Liver (tissue), 8 donors: ENCODE measurements at regions not wholly inside any gene's neighbourhood (a gene's known extent, or its start where the extent isn't known, plus 50 kb on each side); places are given as distances from the start of the nearest gene placed in this dataset.

Source experiments
- DNase-seq: peaks from one replicate; pipeline ENCODE4 v3.0.0-alpha.2; 2017; ENCODE audit warnings: low spot score
- H3K27ac ChIP-seq, 2 donors: one replicate each; pipeline ENCODE4 v1.7.0; 2013; ENCODE audit warnings: inconsistent platforms in 2 of 2, low read length in 2 of 2, control low read depth in 1 of 2, low read depth in 1 of 2, mild to moderate bottlenecking in 1 of 2
- H3K27me3 ChIP-seq, 4 donors: one replicate each; pipeline versions ENCODE4 v1.6.1 to v1.7.0; 2013; ENCODE audit warnings: low read length in 3 of 4, inconsistent platforms in 1 of 4, mild to moderate bottlenecking in 1 of 4, moderate library complexity in 1 of 4; ENCODE audit not compliant: control insufficient read depth in 4 of 4, insufficient read depth in 4 of 4
- H3K36me3 ChIP-seq, 4 donors: one replicate each; pipeline versions ENCODE4 v1.6.1 to v1.7.0; 2013; ENCODE audit warnings: low read length in 3 of 4, mild to moderate bottlenecking in 3 of 4, low read depth in 1 of 4, moderate library complexity in 1 of 4; ENCODE audit not compliant: control insufficient read depth in 4 of 4, insufficient read depth in 3 of 4
- H3K4me1 ChIP-seq, 4 donors: one replicate each; pipeline versions ENCODE4 v1.6.1 to v1.7.0; 2013; ENCODE audit warnings: low read length in 3 of 4, mild to moderate bottlenecking in 3 of 4, moderate library complexity in 1 of 4; ENCODE audit not compliant: control insufficient read depth in 4 of 4, insufficient read depth in 4 of 4
- H3K4me3 ChIP-seq, 3 donors: one replicate each; pipeline versions ENCODE4 v1.6.1 to v1.7.0; 2013; ENCODE audit warnings: low read length in 3 of 3, control low read depth in 1 of 3, low read depth in 1 of 3, mild to moderate bottlenecking in 1 of 3
- H3K9ac ChIP-seq, 2 donors: one replicate each; pipeline ENCODE4 v1.7.0; 2013; ENCODE audit warnings: low read length in 2 of 2, mild to moderate bottlenecking in 2 of 2, moderate library complexity in 2 of 2, control low read depth in 1 of 2, low read depth in 1 of 2
- H3K9me3 ChIP-seq, 4 donors: one replicate each; pipeline versions ENCODE4 v1.6.1 to v1.7.0; 2013; ENCODE audit warnings: low read length in 3 of 4; ENCODE audit not compliant: control insufficient read depth in 4 of 4
- EGR1 ChIP-seq, 2 donors: IDR thresholded peaks; 2 replicates each; pipeline ENCODE4 v1.6.1; 2016 to 2018; ENCODE audit warnings: antibody characterized with exemption in 2 of 2, low read depth in 2 of 2
- FOXA1 ChIP-seq: IDR thresholded peaks from 2 replicates; pipeline ENCODE4 v1.6.1; 2016; ENCODE audit warnings: antibody characterized with exemption
- FOXA2 ChIP-seq: IDR thresholded peaks from 2 replicates; pipeline ENCODE4 v1.6.1; 2016; ENCODE audit warnings: antibody characterized with exemption
- GABPA ChIP-seq, 2 donors: IDR thresholded peaks in 1 of 2; conservative IDR thresholded peaks in 1 of 2; 2 replicates each; pipeline ENCODE4 v1.6.1; 2016; ENCODE audit warnings: antibody characterized with exemption in 2 of 2, mild to moderate bottlenecking in 1 of 2, moderate library complexity in 1 of 2
- HNF4G ChIP-seq: IDR thresholded peaks from 2 replicates; pipeline ENCODE4 v1.6.1; 2016; ENCODE audit warnings: antibody characterized with exemption
- JUND ChIP-seq, 2 donors: IDR thresholded peaks; 2 replicates each; pipeline ENCODE4 v1.6.1; 2016; ENCODE audit warnings: antibody characterized with exemption in 2 of 2
- MAX ChIP-seq: IDR thresholded peaks from 2 replicates; pipeline ENCODE4 v1.6.1; 2016; ENCODE audit warnings: antibody characterized with exemption
- NR2F2 ChIP-seq: IDR thresholded peaks from 2 replicates; pipeline ENCODE4 v1.6.1; 2016; ENCODE audit warnings: antibody characterized with exemption
- RAD21 ChIP-seq, 2 donors: IDR thresholded peaks; 2 replicates each; pipeline ENCODE4 v1.6.1; 2016; ENCODE audit warnings: antibody characterized with exemption in 2 of 2, mild to moderate bottlenecking in 2 of 2
- REST ChIP-seq: IDR thresholded peaks from 2 replicates; pipeline ENCODE4 v1.6.1; 2016; ENCODE audit warnings: antibody characterized with exemption, mild to moderate bottlenecking
- SP1 ChIP-seq: IDR thresholded peaks from 2 replicates; pipeline ENCODE4 v1.6.1; 2018; ENCODE audit warnings: antibody characterized with exemption, mild to moderate bottlenecking
- TAF1 ChIP-seq: conservative IDR thresholded peaks from 2 replicates; pipeline ENCODE4 v1.6.1; 2016; ENCODE audit warnings: antibody characterized with exemption, mild to moderate bottlenecking
- YY1 ChIP-seq: IDR thresholded peaks from 2 replicates; pipeline ENCODE4 v1.6.1; 2016; ENCODE audit warnings: antibody characterized with exemption, mild to moderate bottlenecking
- ZBTB33 ChIP-seq: IDR thresholded peaks from 2 replicates; pipeline ENCODE4 v1.6.1; 2016; ENCODE audit warnings: antibody characterized with exemption
- WGBS: extraction: QIAGEN DNeasy Blood & Tissue Kit; methylation state at CpG from one replicate; pipeline ENCODE4 v1.1.7; 2013; 5-methylcytosine and 5-hydroxymethylcytosine counted together
- TF ChIP-seq, protein P1 (sequence below): IDR thresholded peaks from 2 replicates; pipeline ENCODE4 v1.6.1; 2016; ENCODE audit warnings: antibody characterized with exemption
- TF ChIP-seq, protein P2 (sequence below): fragments of 150-350 bp; IDR thresholded peaks from 2 replicates; pipeline ENCODE4 v1.5.1; 2017; ENCODE audit warnings: improper control_type of control experiment, low read depth, low read length; ENCODE audit not compliant: missing input control
- donor health status: healthy.
- donor health status: healthy.
- donor health status: healthy.
- donor health status: healthy.
- donor health status: healthy.

DNA sequence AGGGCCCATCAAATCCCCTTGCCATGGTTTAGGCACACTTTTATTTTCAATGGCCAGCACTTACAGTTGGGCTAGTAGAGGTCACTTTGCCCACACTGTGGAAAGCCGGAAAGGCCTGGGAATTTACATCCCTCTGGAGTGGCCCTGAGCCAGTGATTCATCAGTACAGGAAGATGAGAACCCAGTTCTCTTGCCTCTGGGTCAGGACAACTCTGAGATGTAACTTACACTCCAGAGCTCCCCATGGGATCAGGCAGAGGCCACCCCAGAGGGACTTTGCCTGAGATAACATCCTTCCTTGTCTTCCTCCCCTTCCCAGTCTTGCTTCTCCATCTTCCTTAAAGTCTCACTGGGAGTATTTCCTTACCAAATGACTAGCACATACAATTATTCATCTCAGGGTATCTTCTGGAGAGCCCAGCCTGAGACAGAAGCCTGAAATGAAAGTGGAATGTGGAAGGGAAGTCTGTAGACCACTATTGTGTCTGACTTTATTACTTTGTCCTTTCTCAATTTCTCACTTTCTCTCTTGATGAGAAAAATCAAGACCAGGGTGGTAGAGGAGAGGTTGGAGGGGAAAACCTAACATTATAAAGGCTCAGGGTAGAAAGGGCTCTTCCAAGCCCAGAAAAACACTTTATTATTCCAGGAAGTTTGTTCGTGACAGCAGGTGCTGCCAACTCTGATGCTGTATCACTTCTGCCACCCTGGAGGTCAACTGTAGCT lies 220.8 kb downstream of the ZNF621 start (continued):
- no peak for TF ChIP-seq REST
- no peak for TF ChIP-seq JUND (IDR thresholded peaks at IDR 0.05)
- no peak for TF ChIP-seq GABPA (IDR thresholded peaks at IDR 0.05 in 1 of 2, conservative IDR thresholded peaks at IDR 0.05 in 1 of 2)
- TF ChIP-seq, protein P1, sequence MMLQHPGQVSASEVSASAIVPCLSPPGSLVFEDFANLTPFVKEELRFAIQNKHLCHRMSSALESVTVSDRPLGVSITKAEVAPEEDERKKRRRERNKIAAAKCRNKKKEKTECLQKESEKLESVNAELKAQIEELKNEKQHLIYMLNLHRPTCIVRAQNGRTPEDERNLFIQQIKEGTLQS: no peak

- Histone ChIP-seq H3K27me3 (no peaks in the 10 kb centered on the region), H3K36me3 (no peaks in the 10 kb centered on the region), H3K9me3 (no peaks in the 10 kb centered on the region), H3K4me3 (no peak overlapping the region), H3K9ac (no peak overlapping the region), H3K27ac (no peak overlapping the region), H3K4me1 (no peaks in the 10 kb centered on the region)
- no peak for DNase-seq
- TF ChIP-seq SP1 (no peak), NR2F2 (no peak), GABPA (IDR thresholded peaks at IDR 0.05 in 1 of 2, conservative IDR thresholded peaks at IDR 0.05 in 1 of 2) (no peak), HNF4G (no peak), FOXA2 (no peak), RAD21 (IDR thresholded peaks at IDR 0.05) (no peak)
- TF ChIP-seq, protein P2, sequence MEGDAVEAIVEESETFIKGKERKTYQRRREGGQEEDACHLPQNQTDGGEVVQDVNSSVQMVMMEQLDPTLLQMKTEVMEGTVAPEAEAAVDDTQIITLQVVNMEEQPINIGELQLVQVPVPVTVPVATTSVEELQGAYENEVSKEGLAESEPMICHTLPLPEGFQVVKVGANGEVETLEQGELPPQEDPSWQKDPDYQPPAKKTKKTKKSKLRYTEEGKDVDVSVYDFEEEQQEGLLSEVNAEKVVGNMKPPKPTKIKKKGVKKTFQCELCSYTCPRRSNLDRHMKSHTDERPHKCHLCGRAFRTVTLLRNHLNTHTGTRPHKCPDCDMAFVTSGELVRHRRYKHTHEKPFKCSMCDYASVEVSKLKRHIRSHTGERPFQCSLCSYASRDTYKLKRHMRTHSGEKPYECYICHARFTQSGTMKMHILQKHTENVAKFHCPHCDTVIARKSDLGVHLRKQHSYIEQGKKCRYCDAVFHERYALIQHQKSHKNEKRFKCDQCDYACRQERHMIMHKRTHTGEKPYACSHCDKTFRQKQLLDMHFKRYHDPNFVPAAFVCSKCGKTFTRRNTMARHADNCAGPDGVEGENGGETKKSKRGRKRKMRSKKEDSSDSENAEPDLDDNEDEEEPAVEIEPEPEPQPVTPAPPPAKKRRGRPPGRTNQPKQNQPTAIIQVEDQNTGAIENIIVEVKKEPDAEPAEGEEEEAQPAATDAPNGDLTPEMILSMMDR: no peak
- WGBS: 92% methylated on average over 1 of the region's 1 CpG
Measured at GRCh38 chr3:40751666-40752065, 226.9 kb downstream of the ZNF621 start.

- Histone ChIP-seq H3K4me1 (no peaks in the 10 kb centered on the region), H3K36me3 (no peaks in the 10 kb centered on the region), H3K9ac (no peak overlapping the region), H3K27ac (no peak overlapping the region), H3K9me3 (no peaks in the 10 kb centered on the region), H3K27me3 (no peaks in the 10 kb centered on the region), H3K4me3 (no peak overlapping the region)
- no peak for DNase-seq
- WGBS: 86% methylated on average over 3 of the region's 3 CpGs
- TF ChIP-seq RAD21 (IDR thresholded peaks at IDR 0.05): no peak
- TF ChIP-seq REST: no peak
- TF ChIP-seq, protein P2: no peak
- TF ChIP-seq ZBTB33: no peak
- TF ChIP-seq MAX: no peak
- TF ChIP-seq EGR1 (IDR thresholded peaks at IDR 0.05; ENCODE audit: low read depth in 2 of 2): no peak
- no peak for TF ChIP-seq YY1
- TF ChIP-seq TAF1: no peak
- TF ChIP-seq FOXA1: no peak
- no peak for TF ChIP-seq JUND (IDR thresholded peaks at IDR 0.05)
Measured at GRCh38 chr3:40752492-40752891, 227.7 kb downstream of the ZNF621 start.
